ENCODE measurements at regions not wholly inside any gene's neighbourhood (a gene's known extent, or its start where the extent isn't known, plus 50 kb on each side); places are given as distances from the start of the nearest gene placed in this dataset.

GRCh38 chr9:522190-522589 is 307.5 kb downstream of the DOCK8 start:
- Mint-ChIP-seq H3K4me3 (ENCODE audit: low read depth) (no peak overlapping the region), H3K27ac (no peak overlapping the region), H3K27me3 (no peaks in the 10 kb centered on the region), H3K9me3 (ENCODE audit: low read depth) (no peaks in the 10 kb centered on the region), H3K4me1 (ENCODE audit: low read depth) (peaks cover 40% of the 10 kb centered on the region), H3K36me3 (ENCODE audit: insufficient read depth) (peaks cover 6% of the 10 kb centered on the region)
- no peak for TF ChIP-seq CTCF (IDR thresholded peaks at IDR 0.05; ENCODE audit: unreplicated experiment)
- DNase-seq (ENCODE audit: low spot score, unreplicated experiment) = no peak

GRCh38 chr9:522658-523057 is 308.0 kb downstream of the DOCK8 start:
- no peaks in the 10 kb centered on the region for H3K9me3 Mint-ChIP-seq (ENCODE audit: low read depth)
- no peak overlapping the region for H3K27ac Mint-ChIP-seq
- TF ChIP-seq CTCF (IDR thresholded peaks at IDR 0.05; ENCODE audit: unreplicated experiment) = no peak
- DNase-seq (ENCODE audit: low spot score, unreplicated experiment) = no peak
- peaks cover 39% of the 10 kb centered on the region for H3K4me1 Mint-ChIP-seq (ENCODE audit: low read depth)
- H3K36me3 Mint-ChIP-seq (ENCODE audit: insufficient read depth) = peaks cover 6% of the 10 kb centered on the region
- H3K27me3 Mint-ChIP-seq = no peaks in the 10 kb centered on the region
- H3K4me3 Mint-ChIP-seq (ENCODE audit: low read depth) = no peak overlapping the region

- H3K9me3 Mint-ChIP-seq (ENCODE audit: low read depth) = no peaks in the 10 kb centered on the region
- no peak for TF ChIP-seq CTCF (IDR thresholded peaks at IDR 0.05; ENCODE audit: unreplicated experiment)
Measured at GRCh38 chr9:523444-523843, 308.8 kb downstream of the DOCK8 start.

GRCh38 chr9:524008-524407 is 309.3 kb downstream of the DOCK8 start:
- H3K36me3 Mint-ChIP-seq (ENCODE audit: insufficient read depth) = peaks cover 6% of the 10 kb centered on the region
- TF ChIP-seq CTCF (IDR thresholded peaks at IDR 0.05; ENCODE audit: unreplicated experiment) = no peak
- no peak overlapping the region for H3K4me3 Mint-ChIP-seq (ENCODE audit: low read depth)
- H3K4me1 Mint-ChIP-seq (ENCODE audit: low read depth) = peaks cover 28% of the 10 kb centered on the region
- H3K27ac Mint-ChIP-seq = peak overlapping the region; percentile 81
- DNase-seq (ENCODE audit: low spot score, unreplicated experiment) = no peak
- H3K9me3 Mint-ChIP-seq (ENCODE audit: low read depth) = no peaks in the 10 kb centered on the region
- H3K27me3 Mint-ChIP-seq = no peaks in the 10 kb centered on the region

More at GRCh38 chr9:523444-523843, 308.8 kb downstream of the DOCK8 start:
- H3K4me1 Mint-ChIP-seq (ENCODE audit: low read depth) = peaks cover 31% of the 10 kb centered on the region
- no peak overlapping the region for H3K4me3 Mint-ChIP-seq (ENCODE audit: low read depth)
- H3K27ac Mint-ChIP-seq = peak overlapping the region; percentile 7
- no peaks in the 10 kb centered on the region for H3K27me3 Mint-ChIP-seq
- H3K36me3 Mint-ChIP-seq (ENCODE audit: insufficient read depth) = peaks cover 6% of the 10 kb centered on the region
- DNase-seq (ENCODE audit: low spot score, unreplicated experiment) = no peak

GRCh38 chr9:526904-527591 is 312.4 kb downstream of the DOCK8 start:
- Mint-ChIP-seq H3K4me1 (ENCODE audit: low read depth) (peaks cover 22% of the 10 kb centered on the region), H3K27ac (no peak overlapping the region), H3K36me3 (ENCODE audit: insufficient read depth) (peaks cover 7% of the 10 kb centered on the region), H3K4me3 (ENCODE audit: low read depth) (no peak overlapping the region), H3K27me3 (no peaks in the 10 kb centered on the region), H3K9me3 (ENCODE audit: low read depth) (no peaks in the 10 kb centered on the region)
- no peak for DNase-seq (ENCODE audit: low spot score, unreplicated experiment)
- TF ChIP-seq CTCF (IDR thresholded peaks at IDR 0.05; ENCODE audit: unreplicated experiment) = no peak
